A549 (cell line): ENCODE measurements at regions not wholly inside any gene's neighbourhood (a gene's known extent, or its start where the extent isn't known, plus 50 kb on each side); places are given as distances from the start of the nearest gene placed in this dataset.

Experiments used
- ATAC-seq, 2 experiments: fragments of 200-7000 bp in 1 of 2; fragments of >200 bp in 1 of 2; cut with Nextera tagmentation in 1 of 2; cut with Tn5 transposase in 1 of 2; 3 replicates each; pipeline versions ENCODE4 v1.8.0 to v1.9.1; 2018 to 2020; ENCODE audit warnings: mild to moderate bottlenecking in 1 of 2, moderate library complexity in 1 of 2
- CTCF ChIA-PET: fragments of 300-600 bp; sonication (Branson Sonifier 250); formaldehyde crosslinking; extraction: SDS; loops from one replicate; lab custom pipeline; 2021; ENCODE audit warnings: antibody characterized with exemption, inconsistent platforms; lab: Yijun Ruan, JAX
- POLR2A ChIA-PET: fragments of 350-600 bp; formaldehyde crosslinking; extraction: SDS; loops from one replicate; lab custom pipeline; 2021; ENCODE audit warnings: antibody characterized with exemption, inconsistent platforms; lab: Yijun Ruan, JAX
- DNase-seq, 2 experiments: peaks; one replicate each; pipeline versions ENCODE4 v3.0.0 to v3.0.0-alpha.2; 2011 to 2016; ENCODE audit warnings: low read depth in 1 of 2, low spot score in 1 of 2
- FAIRE-seq: peaks from 2 replicates; lab custom pipeline; 2011; peaks lifted over from hg19 to GRCh38; lab: Jason Lieb, UNC
- H3K27ac ChIP-seq, 2 experiments: fragments of >200 bp; sonication (Bioruptor Twin); formaldehyde crosslinking; 3 replicates each; pipeline ENCODE4 v1.5.1; 2016 to 2017
- H3K4me1 ChIP-seq: fragments of >200 bp; sonication (Bioruptor Twin); formaldehyde crosslinking; 3 replicates; pipeline ENCODE4 v1.6.1; 2016
- H3K4me2 ChIP-seq: fragments of >200 bp; sonication (Bioruptor Twin); formaldehyde crosslinking; 3 replicates; pipeline ENCODE4 v1.6.1; 2016
- H3K4me3 ChIP-seq: fragments of >200 bp; sonication (Bioruptor Twin); formaldehyde crosslinking; 3 replicates; pipeline ENCODE4 v1.5.1; 2016
- H3K9me3 ChIP-seq: fragments of >200 bp; sonication (Bioruptor Twin); formaldehyde crosslinking; 3 replicates; pipeline ENCODE4 v1.6.1; 2016
- ATOH8 ChIP-seq: fragments of 250-450 bp; sonication (Bioruptor Pico); IDR thresholded peaks from 2 replicates; pipeline ENCODE4 v1.5.0; 2020; ENCODE audit warnings: low read depth, mild to moderate bottlenecking, moderate library complexity
- BCL3 ChIP-seq: fragments of >200 bp; sonication (Bioruptor Twin); formaldehyde crosslinking; IDR thresholded peaks from 3 replicates; pipeline ENCODE4 v1.6.1; 2016
- CHD4 ChIP-seq: fragments of 200-600 bp; sonication (generic); IDR thresholded peaks from 2 replicates; pipeline ENCODE4 v1.6.1; 2016; ENCODE audit warnings: antibody characterized with exemption, mild to moderate bottlenecking, borderline replicate concordance
- EHMT2 ChIP-seq: fragments of 200-600 bp; sonication (generic); IDR thresholded peaks from 2 replicates; pipeline ENCODE4 v1.6.1; 2016; ENCODE audit warnings: antibody characterized with exemption, low read depth, mild to moderate bottlenecking, moderate library complexity
- EP300 ChIP-seq, 2 experiments: fragments of >200 bp; sonication (Bioruptor Twin); formaldehyde crosslinking; IDR thresholded peaks; 2 replicates in 1 of 2; 3 replicates in 1 of 2; pipeline ENCODE4 v1.6.1; 2016 to 2017
- FOSB ChIP-seq: fragments of 250-450 bp; sonication (Bioruptor Pico); IDR thresholded peaks from 2 replicates; pipeline ENCODE4 v1.5.0; 2020; ENCODE audit warnings: mild to moderate bottlenecking, moderate library complexity
- HES2 ChIP-seq: fragments of >200 bp; sonication (Bioruptor Twin); formaldehyde crosslinking; IDR thresholded peaks from 2 replicates; pipeline ENCODE4 v1.6.1; 2016
- HEYL ChIP-seq: fragments of 250-450 bp; sonication (Bioruptor Pico); IDR thresholded peaks from 2 replicates; pipeline ENCODE4 v1.8.0; 2021; ENCODE audit warnings: mild to moderate bottlenecking, moderate library complexity
- HOXB13 ChIP-seq: fragments of 250-450 bp; sonication (Bioruptor Pico); IDR thresholded peaks from 2 replicates; pipeline ENCODE4 v1.5.0; 2020; ENCODE audit warnings: low read depth, mild to moderate bottlenecking, moderate library complexity
- JUNB ChIP-seq: fragments of >200 bp; sonication (Bioruptor Twin); formaldehyde crosslinking; IDR thresholded peaks from 2 replicates; pipeline ENCODE4 v1.6.1; 2016
- KDM1A ChIP-seq: fragments of 200-600 bp; sonication (generic); IDR thresholded peaks from 2 replicates; pipeline ENCODE4 v1.6.1; 2016; ENCODE audit warnings: low read depth, mild to moderate bottlenecking
- MAFK ChIP-seq: fragments of 450-650 bp; IDR thresholded peaks from 2 replicates; pipeline ENCODE4 v1.6.1; 2014; ENCODE audit not compliant: partially characterized antibody
- MAX ChIP-seq: IDR thresholded peaks from 2 replicates; pipeline ENCODE4 v1.6.1; 2012
- NPAS2 ChIP-seq: fragments of 250-450 bp; sonication (Bioruptor Pico); IDR thresholded peaks from 2 replicates; pipeline ENCODE4 v1.8.0; 2022; ENCODE audit warnings: mild to moderate bottlenecking, moderate library complexity, borderline replicate concordance
- POLR2A ChIP-seq: IDR thresholded peaks from 2 replicates; pipeline ENCODE4 v1.6.1; 2012; ENCODE audit warnings: mild to moderate bottlenecking, low read length
- RARB ChIP-seq: fragments of 250-450 bp; sonication (Bioruptor Pico); IDR thresholded peaks from 2 replicates; pipeline ENCODE4 v1.8.0; 2021; ENCODE audit warnings: mild to moderate bottlenecking, moderate library complexity
- RCOR1 ChIP-seq: fragments of 150-350 bp; IDR thresholded peaks from 2 replicates; pipeline ENCODE4 v1.6.1; 2014; ENCODE audit warnings: antibody characterized with exemption, low read length, low read depth
- REST ChIP-seq: fragments of 200-600 bp; sonication (generic); IDR thresholded peaks from 2 replicates; pipeline ENCODE4 v1.6.1; 2016; ENCODE audit warnings: antibody characterized with exemption, mild to moderate bottlenecking, moderate library complexity
- RFX5 ChIP-seq: fragments of 450-650 bp; IDR thresholded peaks from 2 replicates; pipeline ENCODE4 v1.7.1; 2014; ENCODE audit warnings: antibody characterized with exemption, mild to moderate bottlenecking, moderate library complexity
- TFCP2L1 ChIP-seq: fragments of 250-450 bp; sonication (Bioruptor Pico); IDR thresholded peaks from 2 replicates; pipeline ENCODE4 v1.5.0; 2021; ENCODE audit warnings: mild to moderate bottlenecking
- USF2 ChIP-seq: fragments of 450-650 bp; IDR thresholded peaks from 2 replicates; pipeline ENCODE4 v1.6.1; 2014; ENCODE audit warnings: antibody characterized with exemption
- WGBS: methylation state at CpG from one replicate; pipeline ENCODE4 v1.1.6; 2017; ENCODE audit errors: missing lambda C conversion rate; 5-methylcytosine and 5-hydroxymethylcytosine counted together

GRCh38 chr5:159452480-159453167 lies 122.3 kb upstream of the IL12B start:
- FAIRE-seq = no peak
- WGBS = 86% methylated on average over 11 of the region's 11 CpGs
- CTCF ChIA-PET = interaction anchor here (0.6 to 13.1 kb wide), 9 partner anchors 9 to 533 kb away, joined by 4 to 220 read pairs (median 5); partner anchors contain the start of gene ADRA1B

GRCh38 chr5:159453209-159453608 lies 122.9 kb upstream of the IL12B start:
- no peak for TF ChIP-seq HES2
- no peak for DNase-seq
- peaks cover 56% of the 10 kb centered on the region for H3K4me1 ChIP-seq
- ChIA-PET POLR2A (no interaction called here), CTCF (interaction anchor here (1.0 to 13.1 kb wide), 7 partner anchors 9 to 533 kb away, joined by 3 to 220 read pairs (median 4); partner anchors contain the start of gene ADRA1B)
- WGBS = 78% methylated on average over 7 of the region's 7 CpGs
- H3K9me3 ChIP-seq = no peaks in the 10 kb centered on the region
- no peak overlapping the region for H3K4me3 ChIP-seq
- no peak overlapping the region for H3K4me2 ChIP-seq
- 0 out of 6 replicates have a peak overlapping the region, but pooled peaks of 1 of the 2 experiments have one; percentile 78 for H3K27ac ChIP-seq
- FAIRE-seq = no peak
- no peak for ATAC-seq

More at GRCh38 chr5:159452480-159453167, 122.3 kb upstream of the IL12B start:
- POLR2A ChIA-PET = no interaction called here
- H3K27ac ChIP-seq = peak overlapping the region in 1 of 2 experiments; percentile 78; a peak in 5 of 6 replicates
- TF ChIP-seq RARB (CRISPR knock-in tag) (no peak), TFCP2L1 (no peak), EHMT2 (no peak), USF2 (no peak), POLR2A (no peak), KDM1A (no peak), REST (no peak), MAX (no peak), FOSB (CRISPR knock-in tag) (no peak), BCL3 (no peak)
- H3K4me1 ChIP-seq = peaks cover 55% of the 10 kb centered on the region
- H3K4me3 ChIP-seq = no peak overlapping the region
- no peak for ATAC-seq
- H3K4me2 ChIP-seq = peak overlapping the region; percentile 61; the same call in 2 of the 3 replicates
- no peaks in the 10 kb centered on the region for H3K9me3 ChIP-seq
- DNase-seq = no peak

- Histone ChIP-seq H3K4me2 (peak overlapping the region; percentile 12; the same call in 1 of the 3 replicates), H3K9me3 (no peaks in the 10 kb centered on the region), H3K4me3 (no peak overlapping the region), H3K4me1 (peaks cover 42% of the 10 kb centered on the region), H3K27ac (no peak overlapping the region)
- ChIA-PET CTCF (interaction anchor here (0.7 to 8.8 kb wide), 3 partner anchors 13 to 459 kb away, joined by 3 to 70 read pairs (median 3); no protein-coding TSS in a partner anchor), POLR2A (no interaction called here)
- 81% methylated on average over 2 of the region's 2 CpGs for WGBS
- FAIRE-seq = no peak
- no peak for ATAC-seq
- no peak for DNase-seq
- TF ChIP-seq RCOR1 = no peak
- TF ChIP-seq RFX5 = no peak
- no peak for TF ChIP-seq MAX
- TF ChIP-seq MAFK = no peak
- TF ChIP-seq ATOH8 (CRISPR knock-in tag) = no peak
- no peak for TF ChIP-seq CHD4
- TF ChIP-seq HOXB13 (CRISPR knock-in tag) = no peak
- no peak for TF ChIP-seq EP300 (IDR thresholded peaks at IDR 0.05)
- TF ChIP-seq JUNB = no peak
- TF ChIP-seq HEYL (CRISPR knock-in tag) = no peak
- no peak for TF ChIP-seq USF2
- no peak for TF ChIP-seq NPAS2 (CRISPR knock-in tag)
Observed at GRCh38 chr5:159456261-159456660, 126.0 kb upstream of the IL12B start.
